H9 (cell line): ENCODE measurements at regions not wholly inside any gene's neighbourhood (a gene's known extent, or its start where the extent isn't known, plus 50 kb on each side); places are given as distances from the start of the nearest gene placed in this dataset.

Experiments used
- DNase-seq: peaks from one replicate; pipeline ENCODE4 v3.0.0-alpha.2; 2017
- H2AFZ ChIP-seq: one replicate; pipeline ENCODE4 v1.6.1; 2013; ENCODE audit warnings: mild to moderate bottlenecking, low read length, control low read depth, moderate library complexity
- H2AK5ac ChIP-seq: 2 replicates; pipeline ENCODE4 v1.6.1; 2013; ENCODE audit warnings: low read length, control low read depth, mixed read lengths; ENCODE audit not compliant: insufficient read length
- H2BK120ac ChIP-seq: one replicate; pipeline ENCODE4 v1.6.1; 2013; ENCODE audit warnings: low read depth, mild to moderate bottlenecking, low read length, control low read depth, inconsistent platforms; ENCODE audit not compliant: poor library complexity, severe bottlenecking
- H2BK12ac ChIP-seq: 2 replicates; pipeline ENCODE4 v1.6.1; 2013; ENCODE audit warnings: low read length, control low read depth, mixed read lengths, low read depth; ENCODE audit not compliant: insufficient read length
- H2BK15ac ChIP-seq: 2 replicates; pipeline ENCODE4 v1.6.1; 2013; ENCODE audit warnings: low read depth, low read length, control low read depth
- H2BK20ac ChIP-seq: one replicate; pipeline ENCODE4 v1.6.1; 2013; ENCODE audit warnings: low read depth, mild to moderate bottlenecking, low read length, control low read depth, inconsistent platforms; ENCODE audit not compliant: poor library complexity, severe bottlenecking
- H2BK5ac ChIP-seq: 2 replicates; pipeline ENCODE4 v1.6.1; 2013; ENCODE audit warnings: low read length, control low read depth, mixed read lengths; ENCODE audit not compliant: insufficient read length
- H3K14ac ChIP-seq: 2 replicates; pipeline ENCODE4 v1.6.1; 2013; ENCODE audit warnings: low read length, control low read depth; ENCODE audit not compliant: insufficient read depth
- H3K18ac ChIP-seq: 2 replicates; pipeline ENCODE4 v1.6.1; 2013; ENCODE audit warnings: low read depth, mild to moderate bottlenecking, mixed read lengths, low read length, control low read depth; ENCODE audit not compliant: insufficient read length
- H3K23ac ChIP-seq: 2 replicates; pipeline ENCODE4 v1.6.1; 2013; ENCODE audit warnings: low read length, control low read depth, mixed read lengths, low read depth; ENCODE audit not compliant: insufficient read length
- H3K23me2 ChIP-seq: 2 replicates; pipeline ENCODE4 v1.6.1; 2013; ENCODE audit warnings: low read depth, mild to moderate bottlenecking, mixed read lengths, low read length, control low read depth; ENCODE audit not compliant: insufficient read length, poor library complexity, severe bottlenecking
- H3K27ac ChIP-seq: 2 replicates; pipeline ENCODE4 v1.5.1; 2013; ENCODE audit warnings: low read length, control low read depth, mixed read lengths, low read depth; ENCODE audit not compliant: insufficient read length
- H3K27me3 ChIP-seq: 2 replicates; pipeline ENCODE4 v1.6.1; 2013; ENCODE audit warnings: low read length, control low read depth, inconsistent platforms; ENCODE audit not compliant: insufficient read depth
- H3K4ac ChIP-seq: 2 replicates; pipeline ENCODE4 v1.6.1; 2013; ENCODE audit warnings: low read depth, mild to moderate bottlenecking, control low read depth, inconsistent platforms, low read length, moderate library complexity
- H3K4me1 ChIP-seq: 2 replicates; pipeline ENCODE4 v1.6.1; 2013; ENCODE audit warnings: low read length, control low read depth, inconsistent platforms; ENCODE audit not compliant: insufficient read depth
- H3K4me2 ChIP-seq: 2 replicates; pipeline ENCODE4 v1.6.1; 2013; ENCODE audit warnings: low read length, control low read depth, mixed read lengths; ENCODE audit not compliant: insufficient read length, insufficient read depth
- H3K56ac ChIP-seq: 2 replicates; pipeline ENCODE4 v1.6.1; 2013; ENCODE audit warnings: low read depth, mild to moderate bottlenecking, mixed read lengths, low read length, control low read depth; ENCODE audit not compliant: insufficient read length
- H3K79me1 ChIP-seq: 2 replicates; pipeline ENCODE4 v1.6.1; 2013; ENCODE audit warnings: low read depth, mild to moderate bottlenecking, moderate library complexity, low read length, control low read depth, inconsistent platforms; ENCODE audit not compliant: insufficient read depth, poor library complexity, severe bottlenecking
- H3K79me2 ChIP-seq: 2 replicates; pipeline ENCODE4 v1.6.1; 2013; ENCODE audit warnings: low read length, control low read depth, inconsistent platforms; ENCODE audit not compliant: insufficient read depth
- H3K9ac ChIP-seq: 2 replicates; pipeline ENCODE4 v1.6.1; 2013; ENCODE audit warnings: low read length, control low read depth, mixed read lengths; ENCODE audit not compliant: insufficient read length; ENCODE audit errors: extremely low read depth
- H3K9me3 ChIP-seq: one replicate; pipeline ENCODE4 v1.6.1; 2013; ENCODE audit warnings: low read depth, low read length, inconsistent platforms; ENCODE audit not compliant: control insufficient read depth
- H3T11ph ChIP-seq: one replicate; pipeline ENCODE4 v1.6.1; 2013; ENCODE audit warnings: mild to moderate bottlenecking, low read length, control low read depth, inconsistent platforms
- H4K20me1 ChIP-seq: one replicate; pipeline ENCODE4 v1.6.1; 2013; ENCODE audit not compliant: control insufficient read depth, insufficient read length, insufficient read depth
- H4K5ac ChIP-seq: 2 replicates; pipeline ENCODE4 v1.6.1; 2013; ENCODE audit warnings: low read depth, mild to moderate bottlenecking, mixed read lengths, low read length, control low read depth; ENCODE audit not compliant: insufficient read length
- H4K8ac ChIP-seq: replicated peaks from 2 replicates; pipeline ENCODE4 v1.6.1; 2013; ENCODE audit warnings: low read length, control low read depth, mixed read lengths, low read depth; ENCODE audit not compliant: insufficient read length
- H4K91ac ChIP-seq: 2 replicates; pipeline ENCODE4 v1.6.1; 2013; ENCODE audit warnings: low read depth, mild to moderate bottlenecking, moderate library complexity, mixed read lengths, low read length, control low read depth; ENCODE audit not compliant: insufficient read length
- H3K27ac Mint-ChIP-seq, 3 experiments: 2 replicates in 2 of 3; 3 replicates in 1 of 3; pipeline ENCODE4 v1.8.0; 2020 to 2021; ENCODE audit warnings: mixed read lengths in 3 of 3, mild to moderate bottlenecking in 1 of 3, moderate library complexity in 1 of 3
- H3K27me3 Mint-ChIP-seq: 2 replicates; pipeline ENCODE4 v1.8.0; 2021; ENCODE audit warnings: low read depth, mild to moderate bottlenecking, moderate library complexity, mixed read lengths
- H3K36me3 Mint-ChIP-seq, 3 experiments: 2 replicates in 2 of 3; 3 replicates in 1 of 3; pipeline ENCODE4 v1.8.0; 2020 to 2021; ENCODE audit warnings: low read depth in 3 of 3, mixed read lengths in 3 of 3; ENCODE audit not compliant: insufficient read depth in 1 of 3
- H3K4me1 Mint-ChIP-seq, 2 experiments: 2 replicates each; pipeline ENCODE4 v1.8.0; 2020; ENCODE audit warnings: mixed read lengths in 2 of 2
- H3K4me3 Mint-ChIP-seq, 2 experiments: 2 replicates in 1 of 2; 3 replicates in 1 of 2; pipeline ENCODE4 v1.8.0; 2020 to 2021; ENCODE audit warnings: mild to moderate bottlenecking in 2 of 2, mixed read lengths in 2 of 2, moderate library complexity in 1 of 2
- H3K9me3 Mint-ChIP-seq, 2 experiments: 2 replicates in 1 of 2; 3 replicates in 1 of 2; pipeline ENCODE4 v1.8.0; 2020; ENCODE audit warnings: mild to moderate bottlenecking in 2 of 2, mixed read lengths in 2 of 2, moderate library complexity in 1 of 2
- WGBS: extraction: QIAGEN DNeasy Blood & Tissue Kit; methylation state at CpG from one replicate; pipeline ENCODE4 v1.1.7; 2013; ENCODE audit warnings: missing lambda C conversion rate, low lambda C conversion rate, mixed read lengths; ENCODE audit not compliant: insufficient read length; ENCODE audit errors: extremely low coverage; 5-methylcytosine and 5-hydroxymethylcytosine counted together
- TF ChIP-seq, protein P1 (sequence below): fragments of 200-600 bp; sonication (generic); conservative IDR thresholded peaks from 3 replicates; pipeline ENCODE4 v1.8.0; 2021; ENCODE audit warnings: antibody characterized with exemption, mild to moderate bottlenecking

DNA sequence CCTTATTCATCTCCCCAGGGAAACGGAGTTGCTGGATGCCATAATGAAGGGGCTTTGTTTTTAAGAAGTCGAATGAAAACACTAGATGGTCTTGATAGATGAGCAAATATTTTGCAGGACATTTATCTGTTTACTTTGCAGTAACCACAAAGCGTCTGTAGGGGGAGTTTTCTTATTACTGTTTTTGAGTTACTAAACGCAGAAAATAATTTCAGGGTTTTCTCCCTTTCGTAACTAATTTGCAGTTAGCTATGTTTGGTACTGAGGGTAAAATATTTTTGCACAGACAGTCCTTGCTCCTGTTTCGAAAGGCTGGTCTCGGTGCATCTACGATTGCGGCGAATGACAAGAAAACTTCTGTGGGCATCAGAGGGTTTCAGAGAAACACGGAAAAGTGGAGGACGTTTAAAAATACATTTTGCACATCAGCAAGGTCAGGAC, 505.6 kb upstream of the MKI67 start:
- no peak overlapping the region for H2BK120ac ChIP-seq
- no peak overlapping the region for H3K4me3 Mint-ChIP-seq
- H3T11ph ChIP-seq = no peak overlapping the region
- H3K4me2 ChIP-seq = no peak overlapping the region
- H3K27ac ChIP-seq = no peak overlapping the region
- H3K79me1 ChIP-seq = no peaks in the 10 kb centered on the region
- no peaks in the 10 kb centered on the region for H3K79me2 ChIP-seq
- H2BK12ac ChIP-seq = no peak overlapping the region
- no peak overlapping the region for H3K18ac ChIP-seq
- H2AK5ac ChIP-seq = no peak overlapping the region
- no peak overlapping the region for H3K9ac ChIP-seq
- no peak overlapping the region for H3K4ac ChIP-seq
- peak overlapping the region; percentile 69 for H2AFZ ChIP-seq
- WGBS = no CpG with 5 or more reads among the region's 12 CpGs
- no peaks in the 10 kb centered on the region for H3K23me2 ChIP-seq
- no peak overlapping the region for H3K14ac ChIP-seq
- no peaks in the 10 kb centered on the region for H4K20me1 ChIP-seq
- H2BK15ac ChIP-seq = no peak overlapping the region
- TF ChIP-seq, protein P1, sequence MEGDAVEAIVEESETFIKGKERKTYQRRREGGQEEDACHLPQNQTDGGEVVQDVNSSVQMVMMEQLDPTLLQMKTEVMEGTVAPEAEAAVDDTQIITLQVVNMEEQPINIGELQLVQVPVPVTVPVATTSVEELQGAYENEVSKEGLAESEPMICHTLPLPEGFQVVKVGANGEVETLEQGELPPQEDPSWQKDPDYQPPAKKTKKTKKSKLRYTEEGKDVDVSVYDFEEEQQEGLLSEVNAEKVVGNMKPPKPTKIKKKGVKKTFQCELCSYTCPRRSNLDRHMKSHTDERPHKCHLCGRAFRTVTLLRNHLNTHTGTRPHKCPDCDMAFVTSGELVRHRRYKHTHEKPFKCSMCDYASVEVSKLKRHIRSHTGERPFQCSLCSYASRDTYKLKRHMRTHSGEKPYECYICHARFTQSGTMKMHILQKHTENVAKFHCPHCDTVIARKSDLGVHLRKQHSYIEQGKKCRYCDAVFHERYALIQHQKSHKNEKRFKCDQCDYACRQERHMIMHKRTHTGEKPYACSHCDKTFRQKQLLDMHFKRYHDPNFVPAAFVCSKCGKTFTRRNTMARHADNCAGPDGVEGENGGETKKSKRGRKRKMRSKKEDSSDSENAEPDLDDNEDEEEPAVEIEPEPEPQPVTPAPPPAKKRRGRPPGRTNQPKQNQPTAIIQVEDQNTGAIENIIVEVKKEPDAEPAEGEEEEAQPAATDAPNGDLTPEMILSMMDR = peak; percentile 70
- no peak overlapping the region for H2BK5ac ChIP-seq
- H4K91ac ChIP-seq = no peak overlapping the region
- H2BK20ac ChIP-seq = no peak overlapping the region
- H4K5ac ChIP-seq = no peak overlapping the region
- peaks cover 4% of the 10 kb centered on the region; the same call in 1 of the 2 replicates for H3K4me1 ChIP-seq
- peak overlapping the region in 2 of 3 experiments; percentile 42 to 50; a peak in 1 of 7 replicates for H3K27ac Mint-ChIP-seq
- no peaks in the 10 kb centered on the region for H3K27me3 ChIP-seq
- H4K8ac ChIP-seq = no peak overlapping the region
- H3K56ac ChIP-seq = no peak overlapping the region
- peaks cover 48 to 57% of the 10 kb centered on the region in 2 experiments for H3K4me1 Mint-ChIP-seq
- H3K36me3 Mint-ChIP-seq = peaks cover 1 to 4% (median 2%) of the 10 kb centered on the region in 3 experiments; a peak in 2 of 7 replicates
- no peak overlapping the region for H3K23ac ChIP-seq
- no peak for DNase-seq
- no peaks in the 10 kb centered on the region for H3K9me3 ChIP-seq
- H3K27me3 Mint-ChIP-seq = no peaks in the 10 kb centered on the region; the same call in none of the 2 replicates
- peaks cover 0 to 3% of the 10 kb centered on the region in 2 experiments; a peak in 2 of 5 replicates for H3K9me3 Mint-ChIP-seq
